HepG2 (cell line): ENCODE measurements at regions not wholly inside any gene's neighbourhood (a gene's known extent, or its start where the extent isn't known, plus 50 kb on each side); places are given as distances from the start of the nearest gene placed in this dataset.

ENCODE experiments used
- ATAC-seq: fragments of 200-7000 bp; cut with Tn5 transposase; 3 replicates; pipeline ENCODE4 v1.9.1; 2020; ENCODE audit warnings: mild to moderate bottlenecking, moderate library complexity
- BruUV-seq: library from RNA; stranded (reverse); fragments of 400-500 nt; replicated peaks from 2 replicates; lab custom pipeline; 2021; lab: Mats Ljungman, UMichigan
- CTCF ChIA-PET: fragments of 300-600 bp; formaldehyde crosslinking; extraction: SDS; loops from one replicate; lab custom pipeline; 2021; ENCODE audit warnings: low total read pairs, inconsistent platforms, low intra/inter-chr PET ratio; lab: Yijun Ruan, JAX
- POLR2A ChIA-PET: fragments of 350-600 bp; sonication (Branson Sonifier 250); formaldehyde crosslinking; loops from one replicate; lab custom pipeline; 2020; ENCODE audit warnings: antibody characterized with exemption, inconsistent platforms; lab: Yijun Ruan, JAX
- DNase-seq: peaks from one replicate; pipeline ENCODE4 v3.0.0-alpha.2; 2015; ENCODE audit warnings: low spot score
- FAIRE-seq: peaks from 3 replicates; lab custom pipeline; 2011; peaks lifted over from hg19 to GRCh38; lab: Jason Lieb, UNC
- H2AFZ ChIP-seq: one replicate; pipeline ENCODE4 v1.6.1; 2011; ENCODE audit warnings: low read length, inconsistent platforms
- H3K27ac ChIP-seq: fragments of 300-600 bp; 3 replicates; pipeline ENCODE4 v1.8.0; 2011; ENCODE audit warnings: mixed run types, mild to moderate bottlenecking, mixed read lengths, low read length, inconsistent platforms; ENCODE audit not compliant: insufficient read depth; ENCODE audit errors: extremely low read length
- H3K27me3 ChIP-seq, 2 experiments: fragments of 200-600 bp in 1 of 2; 2 replicates in 1 of 2; 3 replicates in 1 of 2; pipeline versions ENCODE4 v1.6.0 to v1.8.0; 2011; ENCODE audit warnings: low read length in 2 of 2, mild to moderate bottlenecking in 2 of 2, moderate library complexity in 2 of 2, inconsistent platforms in 1 of 2; ENCODE audit not compliant: insufficient read depth in 2 of 2, control insufficient read depth in 1 of 2
- H3K36me3 ChIP-seq, 2 experiments: fragments of 200-600 bp in 1 of 2; replicated peaks in 1 of 2; 2 replicates in 1 of 2; 3 replicates in 1 of 2; pipeline versions ENCODE4 v1.5.1 to v1.8.0; 2011; ENCODE audit warnings: low read length in 2 of 2, inconsistent platforms in 1 of 2; ENCODE audit not compliant: insufficient read depth in 2 of 2, control insufficient read depth in 1 of 2
- H3K4me1 ChIP-seq: 2 replicates; pipeline ENCODE4 v1.5.1; 2012; ENCODE audit warnings: low read length, inconsistent platforms; ENCODE audit not compliant: insufficient read depth
- H3K4me2 ChIP-seq: 2 replicates; pipeline ENCODE4 v1.6.0; 2011; ENCODE audit warnings: low read depth, low read length, inconsistent platforms
- H3K4me3 ChIP-seq, 3 experiments: fragments of 200-600 bp in 1 of 3; sonication (generic), shearing (Covaris generic) in 1 of 3; replicated peaks in 1 of 3; 2 replicates each; pipeline ENCODE4 v1.5.1; 2011 to 2016; ENCODE audit warnings: low read length in 3 of 3, inconsistent platforms in 2 of 3, low read depth in 2 of 3, mild to moderate bottlenecking in 2 of 3, control low read depth in 1 of 3, mixed read lengths in 1 of 3; ENCODE audit not compliant: insufficient read depth in 1 of 3
- H3K79me2 ChIP-seq: one replicate; pipeline ENCODE4 v1.6.1; 2011; ENCODE audit warnings: low read length, inconsistent platforms; ENCODE audit not compliant: insufficient read depth
- H3K9ac ChIP-seq: 2 replicates; pipeline ENCODE4 v1.6.0; 2011; ENCODE audit warnings: mild to moderate bottlenecking, low read depth, low read length, inconsistent platforms; ENCODE audit not compliant: insufficient read depth
- H3K9me3 ChIP-seq: 2 replicates; pipeline ENCODE4 v1.5.1; 2012; ENCODE audit warnings: mild to moderate bottlenecking, low read length
- H4K20me1 ChIP-seq: 2 replicates; pipeline ENCODE4 v1.6.0; 2011; ENCODE audit warnings: inconsistent platforms, mild to moderate bottlenecking, low read length, moderate library complexity; ENCODE audit not compliant: insufficient read depth
- MXI1 ChIP-seq: IDR thresholded peaks from 3 replicates; pipeline ENCODE4 v1.6.1; 2012; ENCODE audit warnings: low read depth, low read length, inconsistent platforms, borderline replicate concordance
- RARG ChIP-seq: sonication (generic); formaldehyde crosslinking; IDR thresholded peaks from 2 replicates; pipeline ENCODE4 v1.4.0; 2020; ENCODE audit warnings: low read depth, mild to moderate bottlenecking, missing genetic modification reagents
- ZBTB40 ChIP-seq, 2 experiments: fragments of 450-650 bp in 1 of 2; sonication (generic) in 1 of 2; formaldehyde crosslinking in 1 of 2; IDR thresholded peaks; 2 replicates each; pipeline versions ENCODE4 v1.6.1 to v1.8.0; 2016 to 2022; ENCODE audit warnings: antibody characterized with exemption in 1 of 2, mild to moderate bottlenecking in 1 of 2, missing genetic modification reagents in 1 of 2
- ZHX1 ChIP-seq: sonication (generic); formaldehyde crosslinking; IDR thresholded peaks from 2 replicates; pipeline ENCODE4 v1.8.1; 2022; ENCODE audit warnings: low read depth, mild to moderate bottlenecking, missing genetic modification reagents
- ZNF296 ChIP-seq: sonication (generic); formaldehyde crosslinking; conservative IDR thresholded peaks from 2 replicates; pipeline ENCODE4 v1.5.0; 2020; ENCODE audit warnings: mild to moderate bottlenecking, missing genetic modification reagents
- ZNF552 ChIP-seq: sonication (generic); formaldehyde crosslinking; IDR thresholded peaks from 2 replicates; pipeline ENCODE4 v1.9.0; 2022; ENCODE audit warnings: missing genetic modification reagents, mild to moderate bottlenecking, borderline replicate concordance
- WGBS: methylation state at CpG from one replicate; pipeline ENCODE4 v1.1.6; 2017; ENCODE audit warnings: low lambda C conversion rate; 5-methylcytosine and 5-hydroxymethylcytosine counted together
- in situ Hi-C: cut with HindIII; loops from 2 replicates; pipeline ENCODE4 v1.10.0; 2017; ENCODE audit warnings: low pct_unique_long_range_greater_than_20kb; ENCODE audit not compliant: extremely low pct_ligation_motif_present
- intact Hi-C: fragments of 100-400 bp; cut with micrococcal nuclease; formaldehyde crosslinking; loops from one replicate; pipeline ENCODE4 v1.10.0; 2022; ENCODE audit not compliant: unreplicated experiment

DNA sequence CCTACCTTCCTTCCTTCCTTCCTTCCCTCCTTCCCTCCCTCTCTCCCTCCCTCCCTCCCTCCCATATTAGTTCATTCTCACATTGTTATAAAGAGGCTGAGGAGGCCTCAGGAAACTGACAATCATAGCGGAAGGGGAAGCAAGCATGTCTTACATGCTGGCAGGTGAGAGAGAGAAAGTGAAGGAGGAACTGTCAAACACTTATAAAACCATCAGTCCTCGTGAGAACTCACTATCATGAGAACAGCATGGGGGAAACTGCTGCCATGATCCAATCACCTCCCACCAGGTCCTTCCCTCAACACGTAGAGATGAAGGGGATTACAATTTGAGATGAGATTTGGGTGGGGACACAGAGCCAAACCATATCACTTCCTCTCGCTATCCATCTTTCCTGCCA lies 281.6 kb upstream of the FOXF1 start:
- Histone ChIP-seq H3K27ac (no peak overlapping the region), H3K9me3 (no peaks in the 10 kb centered on the region), H3K27me3 (peaks cover 4 to 12% of the 10 kb centered on the region in 2 experiments; a peak in 3 of 5 replicates), H3K9ac (no peak overlapping the region), H3K36me3 (no peaks in the 10 kb centered on the region), H3K4me3 (no peak overlapping the region), H2AFZ (no peak overlapping the region), H3K4me2 (no peak overlapping the region)
- ATAC-seq (no peak), FAIRE-seq (no peak)
- in situ Hi-C loops: no loop called here
- no TSS peak for BruUV-seq
- CTCF ChIA-PET: no interaction called here
- TF ChIP-seq ZNF552 (CRISPR knock-in tag): no peak
- no peak for TF ChIP-seq ZBTB40 (IDR thresholded peaks at IDR 0.05)
- TF ChIP-seq ZBTB40 (CRISPR knock-in tag; IDR thresholded peaks at IDR 0.05): no peak
- TF ChIP-seq ZNF296 (CRISPR knock-in tag): no peak
- TF ChIP-seq ZHX1 (CRISPR knock-in tag): no peak
- no peak for TF ChIP-seq RARG (CRISPR knock-in tag)
- no peak for TF ChIP-seq MXI1
- TF ChIP-seq, all 625 proteins: peak for 0
- POLR2A ChIA-PET: no interaction called here
- Histone ChIP-seq H3K4me1 (no peaks in the 10 kb centered on the region), H4K20me1 (no peaks in the 10 kb centered on the region), H3K79me2 (no peaks in the 10 kb centered on the region)
- 25% methylated on average over 4 of the region's 4 CpGs for WGBS
- intact Hi-C loops: no loop called here
- DNase-seq: no peak
